Stimulated activated CD8-positive, alpha-beta memory T cell treated with anti-CD3 and anti-CD28 coated beads, Interleukin-12 subunit alpha, Interleukin-12 subunit beta, amount 100 ng/mL, for 24 hours (primary cell): ENCODE measurements at regions not wholly inside any gene's neighbourhood (a gene's known extent, or its start where the extent isn't known, plus 50 kb on each side); places are given as distances from the start of the nearest gene placed in this dataset.

Experiments used
- DNase-seq: peaks from one replicate; pipeline ENCODE4 v3.0.0-alpha.2; 2020; ENCODE audit errors: extremely low read depth

DNA sequence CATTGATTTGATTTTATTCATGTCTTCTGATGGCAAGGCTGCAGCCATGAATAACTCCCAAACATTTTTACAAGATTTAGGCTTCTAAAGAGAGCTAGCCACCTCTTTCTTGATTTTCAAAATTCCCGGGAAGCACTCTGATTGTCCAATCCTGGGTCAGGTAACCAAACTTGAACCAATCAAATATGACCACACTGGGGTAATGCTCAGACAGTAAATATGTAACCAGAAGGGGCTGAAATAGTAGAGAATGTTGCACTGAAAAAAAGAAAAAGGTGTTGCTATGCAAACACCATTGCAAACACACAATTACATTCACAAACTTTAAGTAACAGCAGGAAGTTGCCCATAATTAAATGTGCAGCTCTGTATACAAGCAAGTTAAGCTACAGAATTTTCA is 112.9 kb upstream of the IQCM start:
- no peak for DNase-seq

DNA sequence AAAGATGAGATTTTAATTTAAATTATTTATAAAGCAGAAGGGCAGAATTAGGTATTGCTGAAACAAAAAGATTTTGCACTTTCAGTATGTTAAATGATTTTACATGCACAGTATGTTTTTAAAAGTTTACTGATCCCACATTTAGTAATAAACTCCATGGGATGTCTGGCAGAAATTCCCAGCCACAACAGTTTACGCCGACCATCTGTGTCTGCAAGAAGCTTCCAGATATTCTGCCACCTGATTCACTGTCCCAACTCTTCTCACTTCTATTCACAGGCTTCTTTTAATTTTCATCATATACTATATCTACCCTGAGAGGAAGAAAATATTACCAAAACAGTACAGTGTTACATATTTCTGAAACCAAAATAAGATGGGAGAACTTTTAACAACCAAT is 115.8 kb upstream of the IQCM start:
- DNase-seq, result no peak

DNA sequence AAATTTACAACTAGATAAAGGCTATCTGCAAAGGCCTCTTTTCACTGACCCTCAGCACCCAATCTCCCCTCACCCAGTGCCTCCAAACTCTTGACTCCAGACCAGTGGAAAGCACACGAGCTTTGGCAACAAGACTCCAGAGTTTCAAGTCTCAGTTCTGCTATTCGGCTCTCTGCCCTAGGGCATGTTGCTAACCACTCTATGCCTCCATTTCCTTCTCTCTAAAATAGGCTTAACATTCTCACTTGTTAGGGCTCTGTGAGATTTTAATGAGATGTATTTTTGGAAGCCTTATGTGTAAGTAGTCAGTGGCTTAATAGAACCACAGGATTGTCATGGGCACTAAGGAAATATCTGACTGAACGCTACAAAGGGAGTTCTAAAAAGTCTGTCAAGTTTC is 116.5 kb upstream of the IQCM start:
- DNase-seq, result no peak

DNA sequence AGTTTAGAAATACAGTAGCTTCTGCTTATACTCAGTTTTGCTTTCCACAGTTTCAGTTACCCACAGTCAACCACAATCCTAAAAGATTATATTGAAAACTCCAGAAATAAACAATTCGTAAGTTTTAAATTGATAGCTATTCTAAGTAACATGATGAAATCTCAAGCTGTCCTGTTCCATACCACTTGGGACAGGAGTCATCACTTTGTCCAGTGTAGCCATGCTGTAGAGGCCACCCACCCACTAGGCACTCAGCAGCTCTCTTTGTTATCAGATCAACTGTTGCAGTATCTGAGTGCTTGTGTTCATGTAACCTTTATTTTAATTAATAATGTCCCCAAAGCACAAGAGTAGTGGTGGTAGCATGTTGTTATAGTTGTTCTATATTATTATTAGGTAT is 117.5 kb upstream of the IQCM start:
- DNase-seq, result no peak

DNA sequence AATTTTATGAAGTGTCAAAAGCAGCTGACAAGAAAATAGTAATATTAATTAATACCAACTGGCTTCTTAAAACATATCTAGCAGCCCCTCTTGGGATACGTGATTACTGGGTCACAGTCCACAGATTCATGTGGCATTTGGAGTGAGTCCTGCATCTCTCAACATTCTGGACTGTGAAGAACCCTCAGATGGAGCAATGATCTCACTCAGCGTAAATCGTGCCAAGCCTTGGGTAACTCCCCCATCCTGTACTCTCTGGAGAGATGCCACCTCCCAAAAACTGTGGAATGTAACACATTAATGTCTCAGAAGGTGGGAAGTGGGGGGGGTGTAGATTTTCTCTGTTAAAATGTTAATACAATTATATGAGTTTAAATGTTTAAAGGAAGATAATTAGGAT is 118.2 kb upstream of the IQCM start:
- DNase-seq, result no peak

DNA sequence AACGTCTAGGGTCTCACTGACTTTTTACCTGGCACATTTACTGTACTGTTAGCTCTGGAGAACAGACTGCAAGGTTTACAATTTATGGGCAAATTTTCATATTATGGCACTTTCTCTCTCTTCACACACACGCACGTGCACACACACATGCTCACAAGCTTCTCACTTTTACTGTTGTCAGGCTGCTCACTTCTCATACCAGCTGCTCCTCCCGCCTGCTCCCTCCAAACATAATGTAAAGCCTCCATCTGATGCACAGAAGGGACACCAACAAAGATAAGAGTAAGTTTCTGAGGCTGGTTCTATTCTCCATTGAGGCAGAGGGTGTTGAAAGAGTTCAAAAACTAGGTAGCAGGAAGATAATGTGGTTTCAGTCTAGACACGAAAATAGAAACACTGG is 128.9 kb upstream of the DCLK2 start:
- DNase-seq, result no peak

DNA sequence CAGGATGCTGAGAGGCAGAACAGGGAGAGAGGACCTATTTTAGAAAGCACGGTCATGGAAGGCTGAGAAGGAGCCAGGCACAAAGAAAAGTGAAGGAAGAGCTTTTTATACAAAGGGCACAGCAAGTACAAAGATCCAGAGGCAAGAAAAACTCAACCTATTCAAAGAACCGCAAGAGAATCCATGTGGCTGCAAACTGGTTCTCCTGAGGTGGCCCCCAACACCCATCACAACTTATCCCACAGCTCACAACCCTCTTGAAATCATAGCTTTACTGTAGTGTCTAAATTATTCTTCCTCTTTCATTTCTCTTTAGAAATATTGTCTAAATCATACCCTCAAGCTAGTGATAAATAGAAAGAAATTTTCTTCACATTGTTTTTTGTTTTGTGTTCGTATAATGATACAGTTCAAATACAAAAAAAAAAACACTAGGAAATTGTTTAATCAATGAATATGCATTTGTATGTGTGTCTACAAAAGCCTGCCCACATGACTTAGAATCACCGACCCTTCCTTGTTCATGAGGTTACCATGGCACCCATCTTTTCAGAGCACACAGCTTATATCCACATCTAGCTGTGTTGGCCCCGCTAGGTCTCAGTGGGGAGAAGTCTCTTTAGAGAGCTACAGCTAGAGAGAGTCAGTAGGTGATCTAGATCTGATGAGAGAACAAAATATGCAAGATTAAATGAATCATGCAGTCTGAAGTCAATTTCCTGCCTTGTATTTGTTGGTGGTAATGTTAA is 126.9 kb upstream of the DCLK2 start:
- no peak for DNase-seq

DNA sequence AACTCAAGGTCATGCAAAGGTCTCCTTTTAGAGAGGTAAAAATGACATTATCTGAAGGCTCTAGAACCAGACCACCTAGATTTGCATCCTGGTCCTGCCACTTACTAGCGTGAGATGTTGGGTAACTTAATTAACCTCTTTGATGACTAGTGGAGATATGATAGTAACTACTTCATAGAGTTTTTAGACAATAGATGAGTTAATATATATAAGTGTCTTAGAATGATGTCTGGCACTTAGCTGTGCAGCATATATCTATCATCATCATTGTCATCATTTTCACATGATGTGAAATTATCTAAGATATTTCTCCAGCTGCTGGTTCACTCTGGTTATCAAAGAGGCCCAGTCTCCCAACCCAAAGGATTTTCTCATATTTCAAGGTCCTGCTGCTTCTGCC is 126.1 kb upstream of the DCLK2 start:
- no peak for DNase-seq

DNA sequence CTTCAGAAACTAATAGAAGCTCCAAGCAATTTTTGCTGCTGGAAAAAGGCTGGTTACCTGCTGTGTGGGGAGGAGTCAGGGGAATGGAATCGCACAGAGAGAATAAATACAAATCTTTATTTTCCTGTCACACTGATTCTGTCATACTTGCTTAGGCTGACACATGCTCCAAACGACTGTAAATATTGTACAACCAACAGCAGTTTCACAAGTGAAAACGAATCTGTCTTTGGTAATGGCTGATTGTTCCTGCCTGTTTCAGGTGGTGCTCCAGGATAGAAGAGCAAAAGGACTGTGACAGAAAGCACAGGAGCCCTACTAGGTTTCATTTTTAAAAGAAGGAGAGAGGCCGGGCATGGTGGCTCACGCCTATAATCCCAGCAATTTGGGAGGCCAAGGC is 125.5 kb upstream of the DCLK2 start:
- DNase-seq, result no peak

DNA sequence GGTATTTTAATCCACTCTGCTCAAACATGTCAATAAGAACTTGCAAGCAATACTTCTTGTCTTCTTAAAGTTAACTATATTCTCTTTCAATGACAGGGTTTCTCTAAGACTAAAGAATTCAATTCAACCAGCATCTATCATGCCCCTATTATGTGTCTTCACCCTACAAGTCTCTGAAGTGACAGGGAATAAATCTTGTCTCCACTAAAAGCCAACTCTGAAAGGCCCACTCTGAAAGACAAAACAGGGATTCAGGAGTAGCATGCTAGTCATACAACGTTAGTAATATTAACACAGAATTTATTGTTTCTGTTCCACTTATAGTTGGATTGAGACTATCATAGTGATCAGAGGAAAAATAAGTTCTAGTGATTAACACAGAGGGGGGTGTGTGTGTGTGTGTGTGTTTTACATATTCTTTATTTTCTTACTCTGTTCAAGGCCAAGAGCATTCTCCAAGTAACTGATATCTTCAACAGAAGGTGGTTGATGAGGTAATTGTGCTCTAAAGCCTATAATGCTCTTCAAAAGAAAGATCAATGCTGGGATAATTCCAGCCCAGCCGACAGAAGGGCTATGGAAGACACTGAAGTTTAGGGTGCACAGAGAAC is 122.4 kb upstream of the DCLK2 start:
- DNase-seq, result no peak

DNA sequence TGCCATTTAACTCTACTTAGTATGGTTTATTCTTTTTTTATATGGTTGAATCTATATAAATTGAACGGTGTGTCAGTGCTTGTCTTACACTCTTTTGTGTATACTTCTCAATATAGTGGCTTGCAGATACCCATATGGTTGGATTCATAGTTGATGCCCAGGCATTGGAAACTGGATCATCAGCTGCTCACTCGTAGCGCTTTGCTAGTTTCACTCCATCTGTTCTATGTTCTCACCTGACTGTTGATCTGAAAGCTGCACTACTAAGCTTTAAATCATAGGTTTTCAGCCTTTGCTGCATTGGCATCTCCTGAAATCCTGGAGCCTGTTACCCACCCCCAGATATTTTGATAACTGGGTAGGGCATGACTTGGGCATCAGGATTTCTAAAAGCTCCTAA is 121.6 kb upstream of the DCLK2 start:
- no peak for DNase-seq

DNA sequence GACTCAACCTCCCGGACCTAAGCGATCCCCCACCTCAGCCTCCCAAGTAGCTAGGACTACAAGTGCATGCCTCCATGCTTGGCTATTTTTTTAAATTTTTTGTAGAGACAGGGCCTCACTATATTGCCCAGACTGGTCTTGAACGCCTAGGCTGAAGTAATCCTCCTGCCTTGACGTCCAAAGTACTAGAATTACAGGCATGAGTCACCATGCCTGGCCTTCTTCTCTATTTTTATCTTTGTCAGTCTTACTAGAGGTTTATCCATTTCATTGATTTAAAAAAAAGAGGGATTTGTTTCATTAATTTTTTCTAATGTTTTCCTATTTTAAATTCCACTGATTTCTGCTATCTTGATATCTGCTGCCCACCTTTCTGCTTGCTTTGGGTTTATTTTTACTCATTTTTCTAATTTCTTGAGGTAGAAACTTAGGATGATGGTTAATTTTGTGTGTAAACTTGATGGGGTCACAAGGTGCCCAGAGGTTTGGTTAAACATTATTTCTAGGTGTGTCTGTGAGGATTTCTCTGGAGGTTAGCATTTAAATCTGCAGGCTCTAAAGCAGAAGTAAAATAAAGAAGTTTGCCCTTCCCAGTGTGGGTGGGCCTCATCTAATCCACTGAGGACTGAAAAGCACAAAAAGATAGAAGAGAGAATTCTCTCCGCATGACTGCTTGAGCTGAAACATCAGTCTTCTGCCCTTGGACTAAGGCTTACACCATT is 116.2 kb upstream of the DCLK2 start:
- DNase-seq, result no peak

DNA sequence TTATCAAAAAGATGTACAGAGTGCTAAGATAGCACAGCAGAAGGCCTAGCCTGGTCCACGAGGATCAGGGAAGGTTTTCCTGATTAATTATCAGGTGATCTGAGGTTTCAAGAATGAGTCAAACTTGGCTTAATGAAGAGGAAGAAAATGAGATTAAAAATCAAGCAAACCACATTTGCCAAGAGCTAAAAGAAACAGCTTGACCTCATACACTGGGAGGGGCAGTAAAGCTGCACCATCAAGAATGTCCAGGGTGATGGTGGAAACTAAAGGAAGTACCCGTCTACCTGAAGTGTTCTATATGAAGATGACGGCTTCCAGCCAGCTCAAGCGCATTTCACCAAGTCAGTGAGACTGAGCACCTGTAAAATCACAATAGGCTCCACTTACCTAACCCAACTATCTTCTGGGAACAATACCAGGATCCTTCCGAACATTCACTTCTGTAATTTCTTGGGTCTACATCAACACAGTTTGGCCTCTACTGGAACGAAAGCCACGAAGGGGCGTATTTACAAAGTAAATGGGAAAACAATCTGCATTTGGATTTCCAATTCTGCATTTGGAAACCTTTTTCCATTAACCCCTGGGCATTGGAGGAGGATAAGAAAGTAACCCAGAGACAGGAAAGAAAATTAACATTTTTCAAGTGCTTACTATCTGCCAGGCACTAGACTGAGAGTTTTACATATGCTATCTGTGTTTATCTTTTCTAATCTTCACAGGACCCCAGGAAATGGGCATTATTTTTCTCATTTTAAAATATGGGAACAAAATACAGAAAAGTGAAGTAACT is 114.0 kb upstream of the DCLK2 start:
- no peak for DNase-seq

DNA sequence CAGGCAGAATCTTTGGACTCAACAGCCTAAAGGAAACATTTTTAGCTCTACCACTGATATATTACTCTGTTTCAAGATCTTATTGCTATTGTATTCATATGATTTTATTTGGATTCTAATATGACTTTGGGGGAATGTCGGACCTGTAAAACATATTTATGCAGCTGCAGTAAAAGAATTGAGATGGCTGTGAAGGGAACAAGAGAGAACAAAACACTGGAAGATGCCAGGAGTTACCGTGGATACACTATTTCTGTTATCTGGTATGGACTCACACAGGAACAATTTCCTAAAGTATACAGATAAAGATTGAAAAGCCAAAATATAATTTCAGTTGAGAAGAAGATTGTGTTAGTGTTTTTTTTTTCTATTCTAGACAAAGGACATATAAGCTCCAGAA is 113.0 kb upstream of the DCLK2 start:
- DNase-seq, result no peak

DNA sequence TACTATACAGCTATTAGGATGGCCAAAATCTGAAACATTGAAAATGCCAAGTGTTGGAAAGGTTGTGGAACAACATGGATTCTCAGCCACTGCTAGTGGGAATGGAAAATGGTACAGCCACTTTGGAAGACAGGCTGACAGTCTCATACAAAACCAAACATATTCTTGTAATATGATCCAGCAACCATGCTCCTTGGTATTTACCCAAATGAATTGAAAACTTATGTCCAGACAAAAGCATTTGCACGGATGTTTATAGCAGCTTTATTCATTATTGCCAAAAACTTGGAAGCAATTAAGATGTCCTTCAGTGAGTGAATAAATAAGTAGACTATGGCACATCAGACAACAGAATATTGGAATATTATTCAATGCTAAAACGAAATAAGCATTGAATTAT is 105.8 kb upstream of the DCLK2 start:
- no peak for DNase-seq

DNA sequence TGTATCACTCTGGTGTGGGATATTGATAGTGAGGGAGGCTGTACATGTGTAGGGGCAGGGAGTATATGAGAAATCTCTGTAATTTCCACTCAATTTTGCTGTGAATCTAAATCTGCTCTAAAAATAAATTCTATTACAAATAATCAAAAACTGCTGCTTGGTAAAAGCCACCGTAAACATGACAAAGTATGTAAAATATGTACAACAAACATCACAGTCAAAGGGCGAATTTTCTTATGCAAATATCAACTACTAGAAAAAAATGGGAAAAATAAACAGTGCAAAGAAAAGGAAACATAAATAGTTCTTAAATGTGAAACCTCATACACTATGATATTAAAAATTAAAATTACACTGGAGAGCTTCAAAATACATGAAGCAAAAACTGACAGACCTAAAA is 105.1 kb upstream of the DCLK2 start:
- no peak for DNase-seq

DNA sequence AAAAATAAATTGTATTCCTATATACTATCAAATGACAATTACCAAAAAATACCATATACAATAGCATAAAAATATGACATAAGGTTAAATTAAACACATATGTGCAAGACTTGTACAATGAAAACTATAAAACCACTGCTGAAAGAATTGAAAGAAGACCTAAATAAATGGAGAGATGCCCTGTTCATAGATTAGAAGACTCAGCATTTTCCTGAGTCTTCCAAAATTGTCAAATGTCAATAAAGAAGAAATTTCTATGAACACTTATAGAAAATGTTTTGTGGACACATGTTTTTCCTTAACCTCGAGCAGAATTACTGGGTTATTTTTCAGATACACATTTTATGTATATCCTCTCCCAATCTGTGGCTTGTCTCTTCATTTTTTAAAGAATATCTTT is 103.1 kb upstream of the DCLK2 start:
- no peak for DNase-seq

DNA sequence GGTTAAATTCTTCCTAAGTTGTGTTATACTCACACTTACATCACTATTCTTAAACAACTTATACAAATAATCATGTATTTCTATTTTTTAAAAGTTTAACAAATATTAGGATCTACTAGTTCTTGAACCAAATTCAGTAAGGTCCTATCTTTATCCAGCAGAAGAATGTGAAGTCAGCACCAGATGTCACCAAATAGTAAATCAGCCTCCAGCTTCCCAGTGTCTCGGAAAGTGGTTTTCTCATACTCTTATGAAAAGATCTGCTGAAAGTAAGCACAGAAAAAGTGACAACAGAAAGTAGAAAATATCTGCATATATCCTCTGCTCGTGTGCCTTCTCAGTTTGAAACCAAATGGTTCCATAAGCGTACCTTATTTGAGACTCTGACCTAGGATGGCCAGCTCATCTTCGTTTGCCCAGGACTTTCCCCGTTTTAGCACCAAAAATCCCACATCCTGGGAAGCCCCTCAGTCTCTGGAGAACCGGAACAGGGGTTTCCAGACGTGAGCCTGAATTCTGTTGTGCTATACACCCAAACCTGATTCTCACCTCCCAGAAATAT is 98.0 kb upstream of the DCLK2 start:
- no peak for DNase-seq

DNA sequence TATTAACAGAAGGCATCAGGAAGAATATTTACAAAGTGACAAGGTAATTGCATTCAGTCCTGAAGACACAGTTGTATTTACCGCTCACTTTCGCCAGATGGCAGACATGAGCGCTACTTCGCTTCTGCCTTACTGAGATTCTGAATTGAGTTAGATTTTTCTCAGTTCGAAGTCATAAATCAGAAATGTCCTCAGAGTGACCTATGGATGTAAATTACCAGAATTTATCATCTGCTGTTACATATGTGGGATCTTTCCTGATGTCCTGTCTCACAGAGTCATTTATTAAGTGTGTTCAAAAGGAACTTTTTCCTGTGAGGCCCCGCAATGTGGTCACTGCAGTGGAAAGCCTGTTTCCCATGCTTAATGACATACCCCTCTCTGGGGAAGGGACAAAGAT is 97.3 kb upstream of the DCLK2 start:
- DNase-seq, result no peak

DNA sequence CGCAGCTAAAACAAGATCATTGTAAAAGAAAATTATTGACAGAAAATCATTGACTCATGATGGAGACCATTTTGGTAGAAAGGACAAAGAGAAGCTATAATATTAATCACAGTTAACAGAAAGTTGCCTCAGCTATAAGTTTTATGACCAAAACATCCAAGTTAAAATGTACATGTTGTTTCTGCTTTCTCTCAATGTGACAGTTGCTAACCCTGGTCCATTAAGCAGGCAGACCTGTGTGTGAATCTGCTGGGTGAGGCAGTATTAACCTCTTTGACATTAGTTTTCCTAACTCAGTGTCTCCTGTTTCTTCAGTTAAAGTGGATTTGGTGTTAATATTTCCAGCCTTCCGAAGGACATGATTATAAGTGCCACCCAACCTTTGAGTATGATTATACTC is 94.8 kb upstream of the DCLK2 start:
- no peak for DNase-seq

DNA sequence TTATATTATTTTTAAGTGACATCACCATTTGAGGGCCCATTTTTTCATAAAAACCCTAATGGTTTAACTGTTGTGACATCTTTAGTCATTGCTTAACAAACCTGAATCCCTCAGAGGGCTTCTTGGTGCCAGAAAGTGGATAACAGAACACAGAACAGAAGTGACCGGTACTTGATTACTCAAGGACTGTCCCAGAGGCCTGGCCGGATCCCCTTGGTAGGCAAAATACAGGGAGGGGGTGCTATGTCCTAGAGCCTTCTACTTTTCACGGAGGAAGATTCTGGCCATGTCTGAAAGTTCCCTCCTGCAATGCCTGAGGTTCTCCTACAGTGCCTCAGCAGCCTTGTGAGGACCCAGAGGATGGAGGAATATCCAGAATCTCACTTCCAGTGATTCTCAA is 94.3 kb upstream of the DCLK2 start:
- DNase-seq, result no peak

DNA sequence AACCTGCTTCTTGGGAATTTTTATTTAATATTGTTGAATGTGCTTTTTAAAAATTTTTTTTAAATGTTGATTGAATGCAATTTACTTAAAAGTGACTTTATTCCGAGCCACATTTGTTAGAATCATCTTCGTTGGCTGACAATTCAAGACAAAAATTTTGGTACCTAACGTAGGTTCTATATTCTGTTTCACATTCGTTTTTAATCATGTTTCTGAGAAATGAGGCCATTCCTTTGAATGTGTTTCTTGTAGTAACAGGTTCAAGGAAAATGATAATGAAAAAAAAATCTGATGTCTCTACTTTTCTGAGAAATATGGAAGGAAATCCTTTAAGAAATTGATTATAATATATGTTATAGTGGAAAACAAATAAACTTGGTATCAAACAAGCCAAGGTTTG is 92.3 kb upstream of the DCLK2 start:
- DNase-seq, result no peak
